ENCODE measurements at regions not wholly inside any gene's neighbourhood (a gene's known extent, or its start where the extent isn't known, plus 50 kb on each side); places are given as distances from the start of the nearest gene placed in this dataset.
"Not testable (repeated sequence)": the region's sequence is repeated elsewhere in the genome, so short reads cannot be mapped to it uniquely, and the experiment has no call there.

- DNase-seq (ENCODE audit: low read depth in 2 of 2) = no peak
Measured at GRCh38 chr6:37580176-37580955, 80.7 kb upstream of the CCDC167 start.

GRCh38 chr6:37579444-37580067 is 79.9 kb upstream of the CCDC167 start:
- DNase-seq (ENCODE audit: low read depth in 2 of 2) = no peak

- DNase-seq (ENCODE audit: low read depth in 2 of 2) = no peak
Measured at GRCh38 chr6:37578104-37578503, 78.4 kb upstream of the CCDC167 start.

GRCh38 chr6:37576336-37576737 is 76.6 kb upstream of the CCDC167 start:
- DNase-seq (ENCODE audit: low read depth in 2 of 2) = peak in 1 of 2 donors; percentile 36

GRCh38 chr6:37575221-37575620 is 75.5 kb upstream of the CCDC167 start:
- no peak for DNase-seq (ENCODE audit: low read depth in 2 of 2)

GRCh38 chr6:37572334-37572733 is 72.6 kb upstream of the CCDC167 start:
- DNase-seq (ENCODE audit: low read depth in 2 of 2) = no peak

GRCh38 chr6:37570482-37571133 is 70.9 kb upstream of the CCDC167 start:
- no peak for DNase-seq (ENCODE audit: low read depth in 2 of 2)

- no peak for DNase-seq (ENCODE audit: low read depth in 2 of 2)
Measured at GRCh38 chr6:37569743-37570481, 70.2 kb upstream of the CCDC167 start.

- DNase-seq (ENCODE audit: low read depth in 2 of 2) = no peak
Measured at GRCh38 chr6:37569317-37569716, 69.6 kb upstream of the CCDC167 start.

GRCh38 chr6:37566950-37567349 is 67.3 kb upstream of the CCDC167 start:
- no peak for DNase-seq (ENCODE audit: low read depth in 2 of 2)

GRCh38 chr6:37566111-37566949 is 66.6 kb upstream of the CCDC167 start:
- DNase-seq (ENCODE audit: low read depth in 2 of 2) = peak; percentile 29 to 54

GRCh38 chr6:37565267-37566110 is 65.8 kb upstream of the CCDC167 start:
- no peak for DNase-seq (ENCODE audit: low read depth in 2 of 2)

GRCh38 chr6:37562926-37563288 is 63.2 kb upstream of the CCDC167 start:
- DNase-seq (ENCODE audit: low read depth in 2 of 2) = not testable (repeated sequence)

GRCh38 chr6:37561361-37561760 is 61.7 kb upstream of the CCDC167 start:
- DNase-seq (ENCODE audit: low read depth in 2 of 2) = no peak

GRCh38 chr6:37560737-37561103 is 61.0 kb upstream of the CCDC167 start:
- no peak for DNase-seq (ENCODE audit: low read depth in 2 of 2)

GRCh38 chr6:37559501-37559900 is 59.8 kb upstream of the CCDC167 start:
- no peak for DNase-seq (ENCODE audit: low read depth in 2 of 2)

- DNase-seq (ENCODE audit: low read depth in 2 of 2) = no peak
Measured at GRCh38 chr6:37559050-37559449, 59.4 kb upstream of the CCDC167 start.

GRCh38 chr6:37558646-37559045 is 59.0 kb upstream of the CCDC167 start:
- no peak for DNase-seq (ENCODE audit: low read depth in 2 of 2)

- DNase-seq (ENCODE audit: low read depth in 2 of 2) = no peak
Measured at GRCh38 chr6:37558168-37558567, 58.5 kb upstream of the CCDC167 start.

- DNase-seq (ENCODE audit: low read depth in 2 of 2) = no peak
Measured at GRCh38 chr6:37557645-37558114, 58.0 kb upstream of the CCDC167 start.
